Gastrocnemius medialis (tissue), 4 donors: ENCODE measurements at regions not wholly inside any gene's neighbourhood (a gene's known extent, or its start where the extent isn't known, plus 50 kb on each side); places are given as distances from the start of the nearest gene placed in this dataset.

ENCODE experiments used
- CTCF ChIP-seq, 5 experiments: fragments of 450-650 bp in 3 of 5; fragments of 200-600 bp in 2 of 5; sonication (generic) in 2 of 5; IDR thresholded peaks in 4 of 5; conservative IDR thresholded peaks in 1 of 5; 1 replicate in 4 of 5; 2 replicates in 1 of 5; pipeline ENCODE4 v1.5.1; 2016 to 2019; ENCODE audit warnings: antibody characterized with exemption in 5 of 5, mild to moderate bottlenecking in 3 of 5, moderate library complexity in 3 of 5
- POLR2A ChIP-seq, 2 donors: fragments of 450-650 bp; IDR thresholded peaks; one replicate each; pipeline ENCODE4 v1.6.1; 2017; ENCODE audit warnings: antibody characterized with exemption in 2 of 2, mild to moderate bottlenecking in 2 of 2, moderate library complexity in 2 of 2

DNA sequence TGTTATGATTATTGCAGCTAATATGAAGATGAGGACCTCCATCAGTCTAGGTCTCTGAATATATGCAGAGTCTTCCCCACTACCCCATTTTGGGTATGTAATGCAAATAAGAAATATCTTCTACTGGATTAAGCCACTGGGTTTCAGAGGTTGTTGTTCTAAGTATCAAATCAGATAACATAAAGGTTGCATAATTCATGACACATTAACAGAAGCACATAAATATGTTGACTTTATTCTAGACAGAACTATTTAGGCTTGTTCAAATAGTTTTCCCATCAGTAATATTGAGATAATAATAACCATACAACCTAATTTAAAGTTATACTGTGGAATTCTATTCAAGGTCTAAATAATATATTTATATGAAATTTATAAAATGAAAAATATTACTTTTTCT lies 157.1 kb downstream of the ETV1 start:
- TF ChIP-seq POLR2A (IDR thresholded peaks at IDR 0.05) (no peak), CTCF (IDR thresholded peaks at IDR 0.05 in 4 of 5, conservative IDR thresholded peaks at IDR 0.05 in 1 of 5) (no peak)
